SK-N-SH treated with all-trans-retinoic acid at 6 μM for 48 hours (cell line): ENCODE measurements at regions not wholly inside any gene's neighbourhood (a gene's known extent, or its start where the extent isn't known, plus 50 kb on each side); places are given as distances from the start of the nearest gene placed in this dataset.

ENCODE experiments used
- CSDC2 ChIP-seq: fragments of 250-450 bp; sonication (Bioruptor Pico); IDR thresholded peaks from 2 replicates; pipeline ENCODE4 v1.5.0; 2020; ENCODE audit warnings: mild to moderate bottlenecking, moderate library complexity
- CSRNP3 ChIP-seq: fragments of 250-450 bp; sonication (Bioruptor Pico); IDR thresholded peaks from 2 replicates; pipeline ENCODE4 v1.5.1; 2021; ENCODE audit warnings: mild to moderate bottlenecking, moderate library complexity
- ISL1 ChIP-seq: fragments of 250-450 bp; sonication (Bioruptor Pico); IDR thresholded peaks from 2 replicates; pipeline ENCODE4 v2.1.2; 2022; ENCODE audit warnings: mild to moderate bottlenecking, moderate library complexity
- RARB ChIP-seq: fragments of 250-450 bp; sonication (Bioruptor Pico); IDR thresholded peaks from 2 replicates; pipeline ENCODE4 v1.8.0; 2021; ENCODE audit warnings: mild to moderate bottlenecking, moderate library complexity
- TOX ChIP-seq: fragments of 250-450 bp; sonication (Bioruptor Pico); IDR thresholded peaks from 2 replicates; pipeline ENCODE4 v1.8.0; 2021; ENCODE audit warnings: mild to moderate bottlenecking, moderate library complexity, borderline replicate concordance
- ZFP30 ChIP-seq: fragments of 450-650 bp; formaldehyde crosslinking; IDR thresholded peaks from 2 replicates; pipeline ENCODE4 v1.5.0; 2022; ENCODE audit warnings: mild to moderate bottlenecking, moderate library complexity
- ZNF70 ChIP-seq: fragments of 450-650 bp; formaldehyde crosslinking; IDR thresholded peaks from 2 replicates; pipeline ENCODE4 v1.5.0; 2020; ENCODE audit warnings: mild to moderate bottlenecking, moderate library complexity

DNA sequence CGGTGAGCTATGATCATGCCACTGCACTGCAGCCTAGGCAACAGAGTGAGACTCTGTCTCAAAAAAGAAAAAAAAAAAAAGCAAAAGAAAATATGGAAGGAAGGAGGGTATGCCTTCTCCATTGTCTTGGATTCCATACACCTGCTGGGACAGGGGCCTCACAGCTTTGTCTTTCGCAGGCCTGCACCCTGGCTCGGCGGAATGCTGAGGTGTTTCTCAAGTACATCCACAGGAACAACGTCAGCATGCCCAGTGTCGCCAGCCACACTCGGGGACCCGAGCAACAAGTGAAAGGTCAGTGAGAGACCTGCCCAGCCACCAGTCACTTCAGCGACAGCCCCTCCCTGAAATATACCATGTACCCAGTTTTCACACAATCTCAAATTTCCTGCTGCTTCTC is 288.5 kb upstream of the UMPS start:
- TF ChIP-seq CSDC2 (no peak), TOX (CRISPR knock-in tag) (no peak), ZNF70 (CRISPR knock-in tag) (no peak), RARB (CRISPR knock-in tag) (no peak), CSRNP3 (CRISPR knock-in tag) (no peak), ZFP30 (CRISPR knock-in tag) (no peak), ISL1 (CRISPR knock-in tag) (no peak)
